T47D (cell line): ENCODE measurements at regions not wholly inside any gene's neighbourhood (a gene's known extent, or its start where the extent isn't known, plus 50 kb on each side); places are given as distances from the start of the nearest gene placed in this dataset.

ENCODE experiments used
- DNase-seq, 2 experiments: peaks; one replicate each; pipeline versions ENCODE4 v3.0.0 to v3.0.0-alpha.2; 2011 to 2012; ENCODE audit warnings: low read depth in 1 of 2, low spot score in 1 of 2
- JUND ChIP-seq: IDR thresholded peaks from 2 replicates; pipeline ENCODE4 v1.6.1; 2012; ENCODE audit warnings: low read depth
- in situ Hi-C: cut with HindIII; loops from 2 replicates; pipeline ENCODE4 v1.10.0; 2016; ENCODE audit warnings: low sequenced_read_pairs, low pct_unique_long_range_greater_than_20kb

- no peak for DNase-seq
- in situ Hi-C loops: no loop called here
- no peak for TF ChIP-seq JUND
These were observed 452.3 kb downstream of the KCNA4 start for GRCh38 chr11:29564486-29564885.

DNA sequence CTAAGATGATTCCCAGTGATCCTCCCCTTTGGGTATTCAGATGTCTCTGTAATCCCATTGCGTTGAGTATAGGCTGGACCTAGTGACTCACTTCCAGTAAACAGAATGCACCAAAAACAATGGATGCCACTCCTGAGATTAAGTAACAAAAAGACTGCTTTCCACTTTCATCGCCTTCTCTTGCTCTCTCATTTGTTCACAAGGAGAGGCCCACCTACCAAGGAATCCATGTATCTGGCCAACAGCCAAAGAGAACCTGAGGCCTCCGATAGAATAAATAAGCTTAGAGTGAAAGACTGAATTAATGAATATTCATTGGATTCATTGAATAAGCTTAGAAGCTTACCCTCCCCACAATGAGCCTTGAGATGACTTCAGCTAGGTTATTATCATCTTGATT, 454.6 kb downstream of the KCNA4 start:
- TF ChIP-seq JUND: no peak
- no peak for DNase-seq
- in situ Hi-C loops: no loop called here

DNA sequence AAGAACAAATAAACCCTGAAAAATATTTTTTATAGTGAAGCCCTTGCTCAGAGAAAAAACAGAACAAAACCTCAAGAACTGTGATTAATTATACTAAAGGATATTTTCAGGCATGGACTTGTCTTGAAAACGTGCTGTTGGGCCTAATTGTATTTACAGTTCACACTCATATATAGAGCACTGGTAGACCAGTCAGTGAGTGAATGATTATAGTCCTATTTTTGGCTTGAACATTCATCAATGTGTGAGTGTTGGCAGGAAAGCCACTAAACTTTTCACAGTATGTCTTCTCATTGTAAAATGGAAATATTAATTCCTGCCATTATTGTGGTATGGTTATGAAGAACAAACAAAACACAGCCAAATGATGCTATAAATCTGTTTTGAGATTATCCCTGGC, 462.8 kb downstream of the KCNA4 start:
- in situ Hi-C loops: no loop called here
- TF ChIP-seq JUND: no peak

DNA sequence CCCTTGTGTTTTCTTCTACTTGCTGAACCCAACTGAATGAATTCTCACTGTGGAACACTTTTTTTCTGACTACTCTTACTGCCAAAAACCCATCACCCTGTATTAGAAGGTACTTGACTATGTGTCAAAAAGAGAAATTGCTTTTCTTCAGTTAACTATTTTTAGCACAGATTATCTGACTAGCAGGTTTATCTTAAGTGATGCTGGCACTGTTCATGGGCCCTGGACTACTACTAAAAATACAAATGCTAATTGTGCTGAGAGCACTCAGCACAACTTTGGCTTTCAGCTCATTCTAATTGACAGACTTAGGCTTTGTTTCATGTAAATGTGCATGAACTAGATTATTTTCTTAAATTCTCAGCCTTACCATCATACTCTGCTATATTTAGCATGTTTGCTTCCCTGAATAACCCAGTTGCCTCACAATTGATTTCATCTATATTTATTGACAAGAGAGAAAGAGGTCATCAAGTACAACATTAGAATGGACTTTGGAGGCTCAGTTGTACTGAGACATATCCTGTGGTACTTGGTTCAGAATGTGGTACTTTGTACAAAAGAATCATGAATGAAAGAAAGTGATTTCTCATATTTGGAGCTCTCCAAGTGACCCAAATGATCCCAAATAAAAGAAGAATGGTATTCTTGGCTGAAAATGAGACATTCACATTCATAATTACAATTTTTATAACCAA, 478.3 kb downstream of the KCNA4 start:
- DNase-seq: no peak
- in situ Hi-C loops: no loop called here
- no peak for TF ChIP-seq JUND

More for the DNA sequence above, 462.8 kb downstream of the KCNA4 start:
- no peak for DNase-seq

GRCh38 chr11:29534836-29535235, 482.0 kb downstream of the KCNA4 start:
- DNase-seq: no peak
- no peak for TF ChIP-seq JUND
- in situ Hi-C loops: no loop called here

DNA sequence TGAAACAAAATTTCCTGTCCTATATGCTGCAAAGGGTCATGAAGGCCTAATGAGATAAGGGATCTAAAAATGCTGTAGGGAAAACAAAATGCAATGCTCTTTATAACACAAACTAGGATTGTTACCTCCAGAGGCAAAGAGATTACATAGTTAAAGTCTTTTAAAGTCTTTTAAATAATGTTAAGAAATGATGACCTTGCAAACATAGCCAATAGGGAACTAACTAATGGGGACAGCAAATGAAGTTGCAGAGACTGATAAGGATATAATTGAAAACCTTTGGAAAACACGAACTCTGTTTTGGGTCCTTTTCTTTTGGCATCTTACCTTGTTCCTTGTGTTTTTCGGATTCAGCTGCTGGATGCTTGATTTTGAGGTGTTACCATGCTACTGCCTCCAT, 485.9 kb downstream of the KCNA4 start:
- TF ChIP-seq JUND: no peak
- in situ Hi-C loops: no loop called here

GRCh38 chr11:29527391-29527936, 489.4 kb downstream of the KCNA4 start:
- DNase-seq: peak in 1 of 2 experiments; percentile 28
- no peak for TF ChIP-seq JUND

More for the DNA sequence above, 485.9 kb downstream of the KCNA4 start:
- DNase-seq: no peak

GRCh38 chr11:29518389-29519174, 498.2 kb downstream of the KCNA4 start:
- no peak for TF ChIP-seq JUND
- in situ Hi-C loops: no loop called here
- DNase-seq: peak in 1 of 2 experiments; percentile 16

More at GRCh38 chr11:29527391-29527936, 489.4 kb downstream of the KCNA4 start:
- in situ Hi-C loops: no loop called here

DNA sequence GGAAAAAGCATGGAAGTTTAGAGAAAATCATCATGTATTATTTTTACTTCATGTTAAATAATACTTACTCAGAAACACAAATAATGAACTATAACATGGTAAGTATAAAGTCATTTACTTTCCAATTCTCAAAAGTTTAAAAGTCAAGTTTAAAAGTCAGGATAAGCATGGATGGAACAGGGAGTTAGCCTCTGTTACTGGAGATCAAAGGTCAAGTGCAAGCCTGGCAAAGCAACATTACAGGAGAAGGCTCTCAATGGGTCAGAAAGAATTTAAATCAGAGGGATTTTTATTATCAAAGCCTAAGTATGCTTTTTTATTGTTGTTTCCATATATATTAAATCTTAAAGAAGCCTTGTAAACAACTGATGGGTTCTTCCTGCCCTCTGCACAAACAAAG, 505.4 kb downstream of the KCNA4 start:
- DNase-seq: no peak
- in situ Hi-C loops: no loop called here
- TF ChIP-seq JUND: no peak

DNA sequence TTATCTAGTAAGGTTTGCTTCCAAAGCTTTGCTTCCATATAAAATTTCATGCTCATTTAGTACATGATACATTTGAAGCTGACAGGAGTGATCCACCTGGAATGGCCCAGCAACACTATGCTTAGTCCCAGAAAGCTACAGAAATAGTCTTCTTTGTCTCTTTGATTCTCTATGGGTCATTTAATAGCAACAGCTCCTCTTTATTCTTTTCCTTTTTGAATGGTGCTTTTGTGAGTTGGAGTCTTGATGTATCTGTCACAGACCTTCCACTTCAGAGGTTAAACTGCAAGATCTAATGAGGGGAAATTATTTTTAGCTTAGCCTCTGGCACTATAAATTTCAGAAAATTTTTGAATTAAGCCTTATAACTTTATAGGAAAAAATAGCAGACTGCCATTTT, 509.5 kb downstream of the KCNA4 start:
- in situ Hi-C loops: no loop called here
- TF ChIP-seq JUND: no peak
- no peak for DNase-seq

DNA sequence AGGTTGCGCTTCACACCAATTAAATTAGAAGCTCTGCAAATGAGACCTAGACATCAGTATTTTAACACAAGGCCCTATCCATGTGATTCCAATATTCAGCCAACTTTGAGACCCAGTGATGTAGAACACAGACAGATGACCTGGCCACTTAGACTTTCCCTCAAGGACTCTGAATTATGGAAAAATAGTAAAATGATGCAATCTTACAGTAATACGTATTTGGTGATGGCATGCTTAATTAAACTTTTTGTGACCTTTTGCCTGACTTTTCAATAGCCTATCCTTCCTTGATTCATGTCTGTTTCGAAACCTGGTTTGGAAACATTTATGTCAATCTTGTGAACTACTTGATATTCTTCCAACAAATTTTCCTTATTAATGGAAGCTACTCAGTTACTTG, 521.2 kb downstream of the KCNA4 start:
- in situ Hi-C loops: no loop called here
- DNase-seq: no peak
- no peak for TF ChIP-seq JUND

- in situ Hi-C loops: no loop called here
- no peak for TF ChIP-seq JUND
- no peak for DNase-seq
These were observed 525.9 kb downstream of the KCNA4 start for GRCh38 chr11:29490938-29491337.

- DNase-seq: no peak
- in situ Hi-C loops: no loop called here
- TF ChIP-seq JUND: no peak
These were observed 530.5 kb downstream of the KCNA4 start for GRCh38 chr11:29486301-29486700.
